ENCODE measurements at regions not wholly inside any gene's neighbourhood (a gene's known extent, or its start where the extent isn't known, plus 50 kb on each side); places are given as distances from the start of the nearest gene placed in this dataset.

GRCh38 chr5:175246242-175246888, 197.6 kb downstream of the DRD1 start:
- 47 to 73% (median 56%) methylated on average over 8 of the region's 8 CpGs for WGBS, 5 donors
- H3K4me1 ChIP-seq: no peaks in the 10 kb centered on the region
- TF ChIP-seq CTCF (IDR thresholded peaks at IDR 0.05 in 8 of 11, conservative IDR thresholded peaks at IDR 0.05 in 3 of 11) (no peak), POLR2AphosphoS5 (IDR thresholded peaks at IDR 0.05) (no peak), POLR2A (IDR thresholded peaks at IDR 0.05) (no peak)
- H3K4me3 ChIP-seq: no peak overlapping the region
- no peaks in the 10 kb centered on the region for H3K9me3 ChIP-seq
- peaks cover 0 to 21% (median 0%) of the 10 kb centered on the region in 7 donors for H3K27me3 ChIP-seq (replicated peaks in 1 of 7)
- H3K36me3 ChIP-seq: no peaks in the 10 kb centered on the region
- DNase-seq: no peak
- no peak overlapping the region for H3K27ac ChIP-seq
- intact Hi-C loops (cut with DNase I; ENCODE audit: low total_unique reads): no loop called here

GRCh38 chr5:175243441-175243840, 200.5 kb downstream of the DRD1 start:
- intact Hi-C loops (cut with DNase I; ENCODE audit: low total_unique reads): no loop called here
- Histone ChIP-seq H3K9me3 (no peaks in the 10 kb centered on the region), H3K36me3 (no peaks in the 10 kb centered on the region), H3K4me1 (no peaks in the 10 kb centered on the region), H3K27ac (no peak overlapping the region), H3K4me3 (no peak overlapping the region), H3K27me3 (replicated peaks in 1 of 7) (peaks cover 0 to 35% (median 0%) of the 10 kb centered on the region in 7 donors)
- TF ChIP-seq POLR2A (IDR thresholded peaks at IDR 0.05) (no peak), POLR2AphosphoS5 (IDR thresholded peaks at IDR 0.05) (no peak), CTCF (IDR thresholded peaks at IDR 0.05 in 8 of 11, conservative IDR thresholded peaks at IDR 0.05 in 3 of 11) (no peak)
- WGBS, 5 donors: 65 to 92% (median 68%) methylated on average over 6 of the region's 6 CpGs; no CpG with 5 or more reads in 1 of the 5 donors
- no peak for DNase-seq

- H3K4me3 ChIP-seq: no peak overlapping the region
- peaks cover 0 to 35% (median 4%) of the 10 kb centered on the region in 7 donors for H3K27me3 ChIP-seq (replicated peaks in 1 of 7)
- intact Hi-C loops (cut with DNase I; ENCODE audit: low total_unique reads): no loop called here
- no peaks in the 10 kb centered on the region for H3K36me3 ChIP-seq
- H3K27ac ChIP-seq: no peak overlapping the region
- WGBS, 5 donors: 75 to 81% (median 77%) methylated on average over 5 of the region's 5 CpGs
- DNase-seq: no peak
- H3K9me3 ChIP-seq: no peaks in the 10 kb centered on the region
- TF ChIP-seq POLR2A (IDR thresholded peaks at IDR 0.05) (no peak), CTCF (IDR thresholded peaks at IDR 0.05 in 8 of 11, conservative IDR thresholded peaks at IDR 0.05 in 3 of 11) (no peak), POLR2AphosphoS5 (IDR thresholded peaks at IDR 0.05) (no peak)
- no peaks in the 10 kb centered on the region for H3K4me1 ChIP-seq
Observed at GRCh38 chr5:175242207-175242606, 201.8 kb downstream of the DRD1 start.

GRCh38 chr5:175238326-175238725, 205.7 kb downstream of the DRD1 start:
- WGBS, 5 donors: 62 to 71% (median 65%) methylated on average over 5 of the region's 5 CpGs
- Histone ChIP-seq H3K4me1 (no peaks in the 10 kb centered on the region), H3K27ac (no peak overlapping the region), H3K9me3 (no peaks in the 10 kb centered on the region), H3K27me3 (replicated peaks in 1 of 7) (peaks cover 0 to 25% (median 4%) of the 10 kb centered on the region in 7 donors), H3K36me3 (no peaks in the 10 kb centered on the region), H3K4me3 (no peak overlapping the region)
- intact Hi-C loops (cut with DNase I; ENCODE audit: low total_unique reads): no loop called here
- TF ChIP-seq POLR2A (IDR thresholded peaks at IDR 0.05) (no peak), CTCF (IDR thresholded peaks at IDR 0.05 in 8 of 11, conservative IDR thresholded peaks at IDR 0.05 in 3 of 11) (no peak), POLR2AphosphoS5 (IDR thresholded peaks at IDR 0.05) (no peak)
- DNase-seq: no peak

Data from spleen (tissue), 11 donors.